ENCODE measurements at regions not wholly inside any gene's neighbourhood (a gene's known extent, or its start where the extent isn't known, plus 50 kb on each side); places are given as distances from the start of the nearest gene placed in this dataset.

- Histone ChIP-seq H3K9me2 (ENCODE audit: low read depth, low read length) (no peaks in the 10 kb centered on the region), H3K27ac (ENCODE audit: low read depth, low read length, poor library complexity, severe bottlenecking) (no peak overlapping the region), H3K9me3 (ENCODE audit: low read length) (no peaks in the 10 kb centered on the region), H3K36me3 (ENCODE audit: insufficient read depth, low read length) (no peaks in the 10 kb centered on the region), H3K9ac (ENCODE audit: low read length) (no peak overlapping the region), H2AFZ (ENCODE audit: low read length) (no peak overlapping the region), H3K27me3 (ENCODE audit: insufficient read depth, low read length) (no peaks in the 10 kb centered on the region; the same call in 1 of the 2 replicates), H3K79me2 (ENCODE audit: insufficient read depth, low read length) (no peaks in the 10 kb centered on the region), H3F3A (ENCODE audit: insufficient read depth, low read length) (no peaks in the 10 kb centered on the region), H3K4me2 (ENCODE audit: low read length) (no peak overlapping the region), H3K4me1 (ENCODE audit: insufficient read depth, low read length, severe bottlenecking) (no peaks in the 10 kb centered on the region), H3K4me3 (ENCODE audit: low read depth, low read length, poor library complexity, severe bottlenecking) (no peak overlapping the region), H4K20me1 (ENCODE audit: insufficient read depth, low read length) (no peaks in the 10 kb centered on the region)
- TF ChIP-seq CTCF (IDR thresholded peaks at IDR 0.05; ENCODE audit: low read length) (no peak), EZH2 (IDR thresholded peaks at IDR 0.05; ENCODE audit: borderline replicate concordance, low read length) (no peak)
These were observed 120.6 kb downstream of the SEM1 start for GRCh38 chr7:96589038-96589437.

- H3F3A ChIP-seq (ENCODE audit: insufficient read depth, low read length) = no peaks in the 10 kb centered on the region
- H3K36me3 ChIP-seq (ENCODE audit: insufficient read depth, low read length) = no peaks in the 10 kb centered on the region
- no peaks in the 10 kb centered on the region for H3K9me2 ChIP-seq (ENCODE audit: low read depth, low read length)
- H3K9ac ChIP-seq (ENCODE audit: low read length) = no peak overlapping the region
- TF ChIP-seq CTCF (IDR thresholded peaks at IDR 0.05; ENCODE audit: low read length) = no peak
- TF ChIP-seq EZH2 (IDR thresholded peaks at IDR 0.05; ENCODE audit: borderline replicate concordance, low read length) = no peak
- H4K20me1 ChIP-seq (ENCODE audit: insufficient read depth, low read length) = no peaks in the 10 kb centered on the region
- H3K4me1 ChIP-seq (ENCODE audit: insufficient read depth, low read length, severe bottlenecking) = no peaks in the 10 kb centered on the region
- no peak overlapping the region for H3K27ac ChIP-seq (ENCODE audit: low read depth, low read length, poor library complexity, severe bottlenecking)
- H2AFZ ChIP-seq (ENCODE audit: low read length) = no peak overlapping the region
- H3K4me2 ChIP-seq (ENCODE audit: low read length) = no peak overlapping the region
- H3K27me3 ChIP-seq (ENCODE audit: insufficient read depth, low read length) = no peaks in the 10 kb centered on the region
- no peaks in the 10 kb centered on the region for H3K9me3 ChIP-seq (ENCODE audit: low read length)
- no peaks in the 10 kb centered on the region for H3K79me2 ChIP-seq (ENCODE audit: insufficient read depth, low read length)
- H3K4me3 ChIP-seq (ENCODE audit: low read depth, low read length, poor library complexity, severe bottlenecking) = no peak overlapping the region
These were observed 130.5 kb downstream of the SEM1 start for GRCh38 chr7:96579119-96579518.

GRCh38 chr7:96578606-96579005 lies 131.0 kb downstream of the SEM1 start:
- no peak overlapping the region for H3K4me3 ChIP-seq (ENCODE audit: low read depth, low read length, poor library complexity, severe bottlenecking)
- H3K4me2 ChIP-seq (ENCODE audit: low read length) = no peak overlapping the region
- no peaks in the 10 kb centered on the region for H3K79me2 ChIP-seq (ENCODE audit: insufficient read depth, low read length)
- no peaks in the 10 kb centered on the region for H3K9me3 ChIP-seq (ENCODE audit: low read length)
- H3K4me1 ChIP-seq (ENCODE audit: insufficient read depth, low read length, severe bottlenecking) = no peaks in the 10 kb centered on the region
- no peaks in the 10 kb centered on the region for H3K27me3 ChIP-seq (ENCODE audit: insufficient read depth, low read length)
- H3K27ac ChIP-seq (ENCODE audit: low read depth, low read length, poor library complexity, severe bottlenecking) = no peak overlapping the region
- H3K36me3 ChIP-seq (ENCODE audit: insufficient read depth, low read length) = no peaks in the 10 kb centered on the region
- H2AFZ ChIP-seq (ENCODE audit: low read length) = no peak overlapping the region
- H4K20me1 ChIP-seq (ENCODE audit: insufficient read depth, low read length) = no peaks in the 10 kb centered on the region
- H3K9ac ChIP-seq (ENCODE audit: low read length) = no peak overlapping the region
- TF ChIP-seq EZH2 (IDR thresholded peaks at IDR 0.05; ENCODE audit: borderline replicate concordance, low read length) = no peak
- no peaks in the 10 kb centered on the region for H3K9me2 ChIP-seq (ENCODE audit: low read depth, low read length)
- H3F3A ChIP-seq (ENCODE audit: insufficient read depth, low read length) = no peaks in the 10 kb centered on the region

GRCh38 chr7:96563409-96563808 lies 146.2 kb downstream of the SEM1 start:
- H3K27me3 ChIP-seq (ENCODE audit: insufficient read depth, low read length) = no peaks in the 10 kb centered on the region
- no peaks in the 10 kb centered on the region for H3K36me3 ChIP-seq (ENCODE audit: insufficient read depth, low read length)
- no peaks in the 10 kb centered on the region for H3F3A ChIP-seq (ENCODE audit: insufficient read depth, low read length)
- no peaks in the 10 kb centered on the region for H3K9me3 ChIP-seq (ENCODE audit: low read length)
- H4K20me1 ChIP-seq (ENCODE audit: insufficient read depth, low read length) = no peaks in the 10 kb centered on the region
- TF ChIP-seq EZH2 (IDR thresholded peaks at IDR 0.05; ENCODE audit: borderline replicate concordance, low read length) (no peak), CTCF (IDR thresholded peaks at IDR 0.05; ENCODE audit: low read length) (no peak)
- no peaks in the 10 kb centered on the region for H3K4me1 ChIP-seq (ENCODE audit: insufficient read depth, low read length, severe bottlenecking)
- H3K27ac ChIP-seq (ENCODE audit: low read depth, low read length, poor library complexity, severe bottlenecking) = no peak overlapping the region
- H3K4me3 ChIP-seq (ENCODE audit: low read depth, low read length, poor library complexity, severe bottlenecking) = no peak overlapping the region
- H3K4me2 ChIP-seq (ENCODE audit: low read length) = no peak overlapping the region
- no peak overlapping the region for H2AFZ ChIP-seq (ENCODE audit: low read length)
- no peaks in the 10 kb centered on the region for H3K79me2 ChIP-seq (ENCODE audit: insufficient read depth, low read length)
- no peak overlapping the region for H3K9ac ChIP-seq (ENCODE audit: low read length)
- no peaks in the 10 kb centered on the region for H3K9me2 ChIP-seq (ENCODE audit: low read depth, low read length)

Measured in OCI-LY1 (cell line).